ENCODE measurements at regions not wholly inside any gene's neighbourhood (a gene's known extent, or its start where the extent isn't known, plus 50 kb on each side); places are given as distances from the start of the nearest gene placed in this dataset.

DNA sequence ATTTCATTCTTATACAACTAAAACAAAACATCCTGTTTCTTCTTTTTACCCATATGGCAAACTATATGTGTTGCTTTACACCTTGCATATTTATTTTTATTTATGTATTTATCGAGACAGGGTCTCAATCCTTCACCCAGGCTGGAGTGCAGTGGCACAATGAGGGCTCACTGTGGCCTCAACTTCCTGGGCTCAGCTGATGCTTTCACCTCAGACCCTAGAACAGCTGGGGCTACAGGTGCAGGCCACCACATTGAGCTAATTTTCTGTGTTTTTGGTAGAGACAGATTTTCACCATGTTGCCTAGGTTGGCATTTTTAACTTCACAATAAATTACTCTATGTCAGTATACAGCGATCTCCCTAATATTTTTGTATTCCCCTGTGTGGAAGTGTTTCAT, 522.0 kb downstream of the MBD2 start:
- no peaks in the 10 kb centered on the region for H3K36me3 ChIP-seq
- H3K4me3 ChIP-seq, result no peak overlapping the region
- no peaks in the 10 kb centered on the region for H3K9me3 ChIP-seq
- H3K4me1 ChIP-seq, result no peaks in the 10 kb centered on the region
- WGBS, 2 donors, result 86 to 87% methylated on average over 2 of the region's 2 CpGs
- intact Hi-C loops (cut with DNase I), result no loop called here
- TF ChIP-seq, protein P1, sequence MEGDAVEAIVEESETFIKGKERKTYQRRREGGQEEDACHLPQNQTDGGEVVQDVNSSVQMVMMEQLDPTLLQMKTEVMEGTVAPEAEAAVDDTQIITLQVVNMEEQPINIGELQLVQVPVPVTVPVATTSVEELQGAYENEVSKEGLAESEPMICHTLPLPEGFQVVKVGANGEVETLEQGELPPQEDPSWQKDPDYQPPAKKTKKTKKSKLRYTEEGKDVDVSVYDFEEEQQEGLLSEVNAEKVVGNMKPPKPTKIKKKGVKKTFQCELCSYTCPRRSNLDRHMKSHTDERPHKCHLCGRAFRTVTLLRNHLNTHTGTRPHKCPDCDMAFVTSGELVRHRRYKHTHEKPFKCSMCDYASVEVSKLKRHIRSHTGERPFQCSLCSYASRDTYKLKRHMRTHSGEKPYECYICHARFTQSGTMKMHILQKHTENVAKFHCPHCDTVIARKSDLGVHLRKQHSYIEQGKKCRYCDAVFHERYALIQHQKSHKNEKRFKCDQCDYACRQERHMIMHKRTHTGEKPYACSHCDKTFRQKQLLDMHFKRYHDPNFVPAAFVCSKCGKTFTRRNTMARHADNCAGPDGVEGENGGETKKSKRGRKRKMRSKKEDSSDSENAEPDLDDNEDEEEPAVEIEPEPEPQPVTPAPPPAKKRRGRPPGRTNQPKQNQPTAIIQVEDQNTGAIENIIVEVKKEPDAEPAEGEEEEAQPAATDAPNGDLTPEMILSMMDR (IDR thresholded peaks at IDR 0.05), result no peak
- no peak overlapping the region for H3K27ac ChIP-seq
- DNase-seq (no peak), ATAC-seq (no peak)
- H3K27me3 ChIP-seq, result no peaks in the 10 kb centered on the region

GRCh38 chr18:53701697-53702096, 522.8 kb downstream of the MBD2 start:
- no peak overlapping the region for H3K27ac ChIP-seq
- no peak for DNase-seq
- H3K4me3 ChIP-seq, result no peak overlapping the region
- 64 to 71% methylated on average over 1 of the region's 1 CpG for WGBS, 2 donors
- intact Hi-C loops (cut with DNase I), result no loop called here
- H3K4me1 ChIP-seq, result no peaks in the 10 kb centered on the region
- no peaks in the 10 kb centered on the region for H3K36me3 ChIP-seq
- no peak for ATAC-seq
- TF ChIP-seq, protein P1 (IDR thresholded peaks at IDR 0.05), result no peak
- no peaks in the 10 kb centered on the region for H3K27me3 ChIP-seq
- H3K9me3 ChIP-seq, result no peaks in the 10 kb centered on the region

DNA sequence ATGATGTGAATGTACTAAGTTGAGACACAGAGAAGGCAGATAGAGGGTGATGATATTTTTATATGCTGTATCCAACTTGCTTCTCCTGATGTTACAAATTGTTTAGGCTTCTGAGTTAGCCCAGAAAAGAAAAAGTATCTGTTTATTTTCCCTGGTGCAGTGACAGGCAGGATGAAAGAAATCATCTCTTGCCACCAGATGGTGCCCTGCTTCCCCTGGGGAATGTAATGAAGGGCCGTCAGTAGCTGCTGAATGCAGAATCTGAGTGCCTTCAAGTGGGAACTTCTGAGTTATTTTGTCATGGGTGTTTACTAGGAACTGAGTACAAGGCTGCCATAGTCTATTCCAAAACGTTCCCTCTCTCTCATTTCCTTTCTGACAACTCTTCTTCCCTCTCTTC, 525.6 kb downstream of the MBD2 start:
- Histone ChIP-seq H3K4me1 (no peaks in the 10 kb centered on the region), H3K27ac (no peak overlapping the region), H3K4me3 (no peak overlapping the region), H3K9me3 (peaks cover 0 to 11% (median 0%) of the 10 kb centered on the region in 11 donors), H3K27me3 (no peaks in the 10 kb centered on the region), H3K36me3 (no peaks in the 10 kb centered on the region)
- TF ChIP-seq, protein P1 (IDR thresholded peaks at IDR 0.05), result peak; percentile 24 to 63 (median 48)
- DNase-seq (peak in 1 of 2 donors; percentile 18), ATAC-seq (peak in 4 of 8 donors; percentile 42 to 82 (median 68))
- intact Hi-C loops (cut with DNase I), result loop anchor here in 9 of 10 donors (2.0 to 10.0 kb wide), 5 partner anchors 343 to 423 kb away; no protein-coding TSS in a partner anchor
- 4 to 5% methylated on average over 2 of the region's 2 CpGs for WGBS, 2 donors

DNA sequence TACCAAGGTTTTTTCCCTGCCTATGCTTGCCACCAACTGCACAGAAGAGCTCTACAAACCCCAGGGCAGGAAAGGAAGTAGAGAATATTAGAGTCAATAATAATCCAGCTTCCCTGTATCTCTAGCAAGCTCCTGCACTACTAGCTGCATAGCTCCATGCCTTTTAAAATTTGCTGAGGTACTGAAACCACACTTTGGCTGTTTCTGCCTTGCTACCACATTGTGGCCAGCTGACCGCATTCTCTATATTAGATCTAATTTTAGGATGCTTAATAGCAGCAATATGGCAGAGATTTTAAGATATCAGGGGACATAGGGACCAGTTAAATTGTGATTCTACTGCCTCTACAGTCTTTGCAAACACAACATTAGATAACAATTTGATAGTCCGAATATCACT, 534.6 kb downstream of the MBD2 start:
- TF ChIP-seq, protein P1 (IDR thresholded peaks at IDR 0.05), result no peak

More for the DNA sequence above, 534.6 kb downstream of the MBD2 start:
- intact Hi-C loops (cut with DNase I), result loop anchor here in 2 of 10 donors (10.0 kb wide), 1 partner anchor 425 kb away; no protein-coding TSS in a partner anchor
- no peak overlapping the region for H3K4me3 ChIP-seq
- WGBS, 2 donors, result 90 to 91% methylated on average over 2 of the region's 2 CpGs
- no peaks in the 10 kb centered on the region for H3K9me3 ChIP-seq
- no peaks in the 10 kb centered on the region for H3K4me1 ChIP-seq
- peaks cover 0 to 3% (median 0%) of the 10 kb centered on the region in 7 donors for H3K27me3 ChIP-seq
- no peak for ATAC-seq
- no peaks in the 10 kb centered on the region for H3K36me3 ChIP-seq
- no peak for DNase-seq
- no peak overlapping the region for H3K27ac ChIP-seq
